Keratinocyte (primary cell): ENCODE measurements at regions not wholly inside any gene's neighbourhood (a gene's known extent, or its start where the extent isn't known, plus 50 kb on each side); places are given as distances from the start of the nearest gene placed in this dataset.

ENCODE experiments used
- DNase-seq: peaks from one replicate; pipeline ENCODE4 v3.0.0-alpha.2; 2011; ENCODE audit warnings: low read depth, missing footprints, low spot score
- FAIRE-seq: peaks from 2 replicates; lab custom pipeline; 2011; peaks lifted over from hg19 to GRCh38; lab: Jason Lieb, UNC
- H2AFZ ChIP-seq: 2 replicates; pipeline ENCODE4 v1.6.0; 2012; ENCODE audit warnings: low read length, control low read depth, inconsistent platforms; ENCODE audit not compliant: control insufficient read depth
- H3K27ac ChIP-seq: 2 replicates; pipeline ENCODE4 v1.5.1; 2011; ENCODE audit warnings: low read length; ENCODE audit not compliant: control insufficient read depth, insufficient read depth
- H3K27me3 ChIP-seq: 3 replicates; pipeline ENCODE4 v1.6.0; 2011; ENCODE audit warnings: low read length; ENCODE audit not compliant: control insufficient read depth, insufficient read depth; ENCODE audit errors: extremely low read depth
- H3K36me3 ChIP-seq, 2 experiments: 2 replicates in 1 of 2; 3 replicates in 1 of 2; pipeline ENCODE4 v1.5.1; 2011; ENCODE audit warnings: low read length in 2 of 2, mild to moderate bottlenecking in 1 of 2; ENCODE audit not compliant: control insufficient read depth in 2 of 2, insufficient read depth in 2 of 2; ENCODE audit errors: extremely low read depth in 1 of 2
- H3K4me1 ChIP-seq: 3 replicates; pipeline ENCODE4 v1.5.1; 2011; ENCODE audit warnings: low read length; ENCODE audit not compliant: control insufficient read depth, insufficient read depth; ENCODE audit errors: extremely low read depth
- H3K4me2 ChIP-seq: 3 replicates; pipeline ENCODE4 v1.6.0; 2011; ENCODE audit warnings: low read depth, low read length; ENCODE audit not compliant: control insufficient read depth, insufficient read depth; ENCODE audit errors: extremely low read depth
- H3K4me3 ChIP-seq, 3 experiments: fragments of 200-600 bp in 1 of 3; sonication (generic) in 1 of 3; 2 replicates in 2 of 3; 3 replicates in 1 of 3; pipeline ENCODE4 v1.5.1; 2011 to 2016; ENCODE audit warnings: low read length in 3 of 3, mild to moderate bottlenecking in 3 of 3, control low read depth in 2 of 3, inconsistent platforms in 1 of 3, low read depth in 1 of 3, mixed read lengths in 1 of 3, mixed run types in 1 of 3, moderate library complexity in 1 of 3; ENCODE audit not compliant: control insufficient read depth in 2 of 3, insufficient read depth in 2 of 3; ENCODE audit errors: extremely low read depth in 1 of 3
- H3K79me2 ChIP-seq: 2 replicates; pipeline ENCODE4 v1.6.0; 2012; ENCODE audit warnings: low read length; ENCODE audit not compliant: control insufficient read depth, insufficient read depth
- H3K9ac ChIP-seq: 3 replicates; pipeline ENCODE4 v1.6.0; 2011; ENCODE audit warnings: low read length; ENCODE audit not compliant: control insufficient read depth, insufficient read depth; ENCODE audit errors: extremely low read depth
- H3K9me1 ChIP-seq: 3 replicates; pipeline ENCODE4 v1.6.0; 2011; ENCODE audit warnings: low read length; ENCODE audit not compliant: control insufficient read depth, insufficient read depth; ENCODE audit errors: extremely low read depth
- H3K9me3 ChIP-seq: 2 replicates; pipeline ENCODE4 v1.5.1; 2012; ENCODE audit warnings: low read depth, low read length; ENCODE audit not compliant: control insufficient read depth
- H4K20me1 ChIP-seq: 3 replicates; pipeline ENCODE4 v1.6.0; 2011; ENCODE audit warnings: low read length; ENCODE audit not compliant: control insufficient read depth, insufficient read depth; ENCODE audit errors: extremely low read depth
- CTCF ChIP-seq, 3 experiments: IDR thresholded peaks in 1 of 3; conservative IDR thresholded peaks in 1 of 3; optimal IDR thresholded peaks in 1 of 3; 2 replicates in 2 of 3; 3 replicates in 1 of 3; pipeline versions ENCODE3 to v1.5.1; 2011; ENCODE audit warnings: low read length in 3 of 3, mild to moderate bottlenecking in 3 of 3, moderate library complexity in 2 of 3, control low read depth in 1 of 3, inconsistent platforms in 1 of 3; ENCODE audit not compliant: insufficient read depth in 2 of 3; ENCODE audit errors: extremely low read depth in 1 of 3
- EZH2 ChIP-seq: IDR thresholded peaks from one replicate; pipeline ENCODE4 v1.6.1; 2012; ENCODE audit warnings: inconsistent platforms, mild to moderate bottlenecking, low read length, moderate library complexity
- dilution Hi-C: fragments of 300-500 bp; cut with MboI; formaldehyde crosslinking; loops from one replicate; pipeline ENCODE4 v1.7.0; 2020; ENCODE audit warnings: low sequenced_read_pairs; ENCODE audit not compliant: extremely low pct_ligation_motif_present

GRCh38 chr12:90393652-90394051 is 561.3 kb downstream of the CCER1 start:
- H3K79me2 ChIP-seq, result no peaks in the 10 kb centered on the region
- H3K4me3 ChIP-seq, result no peak overlapping the region
- no peaks in the 10 kb centered on the region for H3K36me3 ChIP-seq
- dilution Hi-C loops, result no loop called here
- TF ChIP-seq CTCF (optimal IDR thresholded peaks at IDR 0.05 in 1 of 3, IDR thresholded peaks at IDR 0.05 in 1 of 3, conservative IDR thresholded peaks at IDR 0.05 in 1 of 3; ENCODE audit: extremely low read depth in 1 of 3, insufficient read depth in 2 of 3, low read length in 3 of 3), result no peak
- no peak for TF ChIP-seq EZH2
- H4K20me1 ChIP-seq, result no peaks in the 10 kb centered on the region
- no peak for FAIRE-seq
- H3K27ac ChIP-seq, result no peak overlapping the region
- no peak overlapping the region for H3K9ac ChIP-seq
- no peaks in the 10 kb centered on the region for H3K9me3 ChIP-seq
- H3K4me2 ChIP-seq, result no peak overlapping the region
- no peaks in the 10 kb centered on the region for H3K4me1 ChIP-seq
- H3K27me3 ChIP-seq, result no peaks in the 10 kb centered on the region
- H2AFZ ChIP-seq, result no peak overlapping the region
- H3K9me1 ChIP-seq, result no peaks in the 10 kb centered on the region
- DNase-seq, result no peak

GRCh38 chr12:90393089-90393488 is 561.9 kb downstream of the CCER1 start:
- H3K79me2 ChIP-seq, result no peaks in the 10 kb centered on the region
- H2AFZ ChIP-seq, result no peak overlapping the region
- no peak overlapping the region for H3K9ac ChIP-seq
- no peak overlapping the region for H3K4me3 ChIP-seq
- H3K4me1 ChIP-seq, result no peaks in the 10 kb centered on the region
- H3K9me1 ChIP-seq, result no peaks in the 10 kb centered on the region
- TF ChIP-seq EZH2, result no peak
- TF ChIP-seq CTCF (optimal IDR thresholded peaks at IDR 0.05 in 1 of 3, IDR thresholded peaks at IDR 0.05 in 1 of 3, conservative IDR thresholded peaks at IDR 0.05 in 1 of 3; ENCODE audit: extremely low read depth in 1 of 3, insufficient read depth in 2 of 3, low read length in 3 of 3), result no peak
- dilution Hi-C loops, result no loop called here
- H3K27me3 ChIP-seq, result no peaks in the 10 kb centered on the region
- FAIRE-seq (no peak), DNase-seq (no peak)
- no peaks in the 10 kb centered on the region for H3K36me3 ChIP-seq
- H3K9me3 ChIP-seq, result no peaks in the 10 kb centered on the region
- no peak overlapping the region for H3K4me2 ChIP-seq
- H4K20me1 ChIP-seq, result no peaks in the 10 kb centered on the region
- no peak overlapping the region for H3K27ac ChIP-seq
